ENCODE measurements at regions not wholly inside any gene's neighbourhood (a gene's known extent, or its start where the extent isn't known, plus 50 kb on each side); places are given as distances from the start of the nearest gene placed in this dataset.
A peak's percentile ranks its signal among the peaks of the same experiment; 100 is the strongest.
"Not testable (repeated sequence)": the region's sequence is repeated elsewhere in the genome, so short reads cannot be mapped to it uniquely, and the experiment has no call there.

- no peak for DNase-seq
These were observed 90.1 kb upstream of the ABCC4 start for GRCh38 chr13:95391362-95391761.

GRCh38 chr13:95391785-95392184 lies 90.5 kb upstream of the ABCC4 start:
- DNase-seq, result no peak

GRCh38 chr13:95392597-95392996 lies 91.3 kb upstream of the ABCC4 start:
- no peak for DNase-seq

- no peak for DNase-seq
These were observed 102.3 kb upstream of the ABCC4 start for GRCh38 chr13:95403349-95404140.

GRCh38 chr13:95404141-95404882 lies 103.1 kb upstream of the ABCC4 start:
- peak; percentile 79 for DNase-seq

GRCh38 chr13:95406176-95406575 lies 104.9 kb upstream of the ABCC4 start:
- DNase-seq, result no peak

GRCh38 chr13:95411428-95412040 lies 110.3 kb upstream of the ABCC4 start:
- DNase-seq, result no peak

- no peak for DNase-seq
These were observed 117.7 kb upstream of the ABCC4 start for GRCh38 chr13:95418946-95419345.

GRCh38 chr13:95420501-95420900 lies 119.2 kb upstream of the ABCC4 start:
- no peak for DNase-seq

- DNase-seq, result no peak
These were observed 125.4 kb upstream of the ABCC4 start for GRCh38 chr13:95426631-95427030.

GRCh38 chr13:95430525-95430924 lies 122.0 kb upstream of the CLDN10 start:
- DNase-seq, result not testable (repeated sequence)

- DNase-seq, result no peak
These were observed 120.4 kb upstream of the CLDN10 start for GRCh38 chr13:95432141-95432540.

GRCh38 chr13:95433537-95433936 lies 119.0 kb upstream of the CLDN10 start:
- no peak for DNase-seq

- DNase-seq, result no peak
These were observed 118.4 kb upstream of the CLDN10 start for GRCh38 chr13:95434111-95434510.

GRCh38 chr13:95437561-95437960 lies 115.0 kb upstream of the CLDN10 start:
- no peak for DNase-seq

GRCh38 chr13:95438297-95438696 lies 114.2 kb upstream of the CLDN10 start:
- no peak for DNase-seq

- no peak for DNase-seq
These were observed 112.0 kb upstream of the CLDN10 start for GRCh38 chr13:95440441-95441088.

GRCh38 chr13:95441326-95441725 lies 111.2 kb upstream of the CLDN10 start:
- no peak for DNase-seq

- no peak for DNase-seq
These were observed 108.4 kb upstream of the CLDN10 start for GRCh38 chr13:95444006-95444730.

GRCh38 chr13:95445131-95445530 lies 107.4 kb upstream of the CLDN10 start:
- DNase-seq, result no peak

GRCh38 chr13:95447814-95448213 lies 104.7 kb upstream of the CLDN10 start:
- DNase-seq, result no peak

- no peak for DNase-seq
These were observed 100.9 kb upstream of the CLDN10 start for GRCh38 chr13:95451656-95452055.

- no peak for DNase-seq
These were observed 100.1 kb upstream of the CLDN10 start for GRCh38 chr13:95452375-95452774.
